CD14-positive monocyte (primary cell): ENCODE measurements at regions not wholly inside any gene's neighbourhood (a gene's known extent, or its start where the extent isn't known, plus 50 kb on each side); places are given as distances from the start of the nearest gene placed in this dataset.

Source experiments
- DNase-seq, 3 donors: peaks; one replicate each; pipeline ENCODE4 v3.0.0-alpha.2; 2011 to 2022
- H2AFZ ChIP-seq: 2 replicates; pipeline ENCODE4 v1.6.0; 2012; ENCODE audit warnings: mild to moderate bottlenecking, low read depth, low read length, inconsistent platforms; ENCODE audit not compliant: insufficient read depth, poor library complexity, severe bottlenecking
- H3K27ac ChIP-seq, 2 donors: 1 replicate in 1 of 2; 2 replicates in 1 of 2; pipeline ENCODE4 v1.5.1; 2012 to 2013; ENCODE audit warnings: low read length in 2 of 2, control low read depth in 1 of 2, inconsistent platforms in 1 of 2, low read depth in 1 of 2, mild to moderate bottlenecking in 1 of 2
- H3K27me3 ChIP-seq, 2 donors: one replicate each; pipeline versions ENCODE4 v1.6.0 to v1.6.1; 2011 to 2013; ENCODE audit warnings: low read length in 2 of 2; ENCODE audit not compliant: control insufficient read depth in 2 of 2, insufficient read depth in 2 of 2
- H3K36me3 ChIP-seq, 2 donors: replicated peaks in 1 of 2; 1 replicate in 1 of 2; 2 replicates in 1 of 2; pipeline versions ENCODE4 v1.5.1 to v1.6.1; 2012 to 2013; ENCODE audit warnings: low read length in 2 of 2, control low read depth in 1 of 2, inconsistent platforms in 1 of 2, mild to moderate bottlenecking in 1 of 2; ENCODE audit not compliant: insufficient read depth in 2 of 2, control insufficient read depth in 1 of 2
- H3K4me1 ChIP-seq, 2 donors: 1 replicate in 1 of 2; 2 replicates in 1 of 2; pipeline versions ENCODE4 v1.5.1 to v1.6.1; 2012 to 2013; ENCODE audit warnings: low read length in 2 of 2, control low read depth in 1 of 2, inconsistent platforms in 1 of 2, mild to moderate bottlenecking in 1 of 2, moderate library complexity in 1 of 2; ENCODE audit not compliant: insufficient read depth in 2 of 2, control insufficient read depth in 1 of 2
- H3K4me2 ChIP-seq: replicated peaks from 2 replicates; pipeline ENCODE3; 2012; ENCODE audit warnings: low read length, moderate library complexity, mild to moderate bottlenecking; ENCODE audit not compliant: poor library complexity, severe bottlenecking; ENCODE audit errors: extremely low read depth
- H3K4me3 ChIP-seq, 3 experiments: fragments of 200-600 bp in 1 of 3; sonication (generic) in 1 of 3; replicated peaks in 1 of 3; 1 replicate in 2 of 3; 2 replicates in 1 of 3; pipeline ENCODE4 v1.5.1; 2011 to 2013; ENCODE audit warnings: low read length in 3 of 3, mild to moderate bottlenecking in 3 of 3, control low read depth in 2 of 3, low read depth in 2 of 3, inconsistent platforms in 1 of 3, moderate library complexity in 1 of 3
- H3K79me2 ChIP-seq: 2 replicates; pipeline ENCODE4 v1.6.0; 2012; ENCODE audit warnings: mild to moderate bottlenecking, control low read depth, inconsistent platforms, low read length, moderate library complexity; ENCODE audit not compliant: insufficient read depth
- H3K9ac ChIP-seq: 2 replicates; pipeline ENCODE4 v1.6.0; 2017; ENCODE audit warnings: low read length, mild to moderate bottlenecking; ENCODE audit not compliant: insufficient read depth, poor library complexity, severe bottlenecking
- H3K9me3 ChIP-seq, 2 donors: replicated peaks in 1 of 2; 1 replicate in 1 of 2; 2 replicates in 1 of 2; pipeline versions ENCODE4 v1.5.1 to v1.6.1; 2012 to 2013; ENCODE audit warnings: low read length in 2 of 2, control low read depth in 1 of 2; ENCODE audit not compliant: control insufficient read depth in 1 of 2, insufficient read depth in 1 of 2
- H4K20me1 ChIP-seq: 2 replicates; pipeline ENCODE4 v1.6.0; 2012; ENCODE audit warnings: mild to moderate bottlenecking, low read length, control low read depth, moderate library complexity; ENCODE audit not compliant: insufficient read depth
- H3K27ac Mint-ChIP-seq, 7 donors: one replicate each; pipeline ENCODE4 v1.8.0; 2020; ENCODE audit warnings: mild to moderate bottlenecking in 7 of 7, mixed read lengths in 7 of 7, moderate library complexity in 6 of 7, inconsistent platforms in 2 of 7
- H3K27me3 Mint-ChIP-seq, 3 donors: one replicate each; pipeline ENCODE4 v1.8.0; 2021 to 2022; ENCODE audit warnings: low read depth in 3 of 3, mild to moderate bottlenecking in 3 of 3, mixed read lengths in 3 of 3, moderate library complexity in 3 of 3, inconsistent platforms in 1 of 3
- H3K36me3 Mint-ChIP-seq, 2 donors: one replicate each; pipeline ENCODE4 v1.8.0; 2020; ENCODE audit warnings: mixed read lengths in 2 of 2, inconsistent platforms in 1 of 2, mild to moderate bottlenecking in 1 of 2
- H3K4me1 Mint-ChIP-seq: one replicate; pipeline ENCODE4 v1.8.0; 2020; ENCODE audit warnings: mild to moderate bottlenecking, mixed read lengths
- H3K4me3 Mint-ChIP-seq, 2 donors: one replicate each; pipeline ENCODE4 v1.8.0; 2020; ENCODE audit warnings: mild to moderate bottlenecking in 2 of 2, mixed read lengths in 2 of 2, moderate library complexity in 1 of 2
- H3K9me3 Mint-ChIP-seq, 7 donors: one replicate each; pipeline ENCODE4 v1.8.0; 2020 to 2022; ENCODE audit warnings: mixed read lengths in 7 of 7, mild to moderate bottlenecking in 6 of 7, moderate library complexity in 6 of 7, inconsistent platforms in 2 of 7
- WGBS: methylation state at CpG from one replicate; pipeline ENCODE4 v1.1.5; 2013; ENCODE audit warnings: missing lambda C conversion rate; ENCODE audit not compliant: insufficient coverage; 5-methylcytosine and 5-hydroxymethylcytosine counted together
- intact Hi-C, 2 donors: fragments of 100-400 bp; cut with micrococcal nuclease; formaldehyde crosslinking; loops; one replicate each; pipeline versions ENCODE4 v1.15.0 to v1.15.1; 2023
- TF ChIP-seq, protein P1 (sequence below): fragments of 200-600 bp; IDR thresholded peaks from one replicate; pipeline ENCODE4 v1.8.0; 2022; ENCODE audit warnings: antibody characterized with exemption, mild to moderate bottlenecking

DNA sequence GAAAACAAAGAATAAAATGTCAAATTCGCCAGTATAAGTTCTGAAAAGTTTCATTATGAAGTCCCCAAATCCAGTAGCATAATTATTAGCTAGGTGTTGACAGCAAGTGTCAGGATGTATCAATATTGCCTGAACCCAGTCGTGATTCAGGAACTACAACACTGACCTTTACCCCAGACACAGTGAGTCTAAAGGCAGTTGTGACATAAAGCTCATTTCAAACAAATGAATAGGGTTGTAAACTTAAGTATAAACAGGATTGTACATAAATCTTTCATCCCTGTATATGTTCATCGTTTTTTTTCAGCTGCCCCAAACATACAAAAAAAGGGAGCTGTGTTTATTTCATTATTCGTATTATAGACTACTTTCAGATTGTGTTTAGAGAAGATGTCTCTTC is 385.7 kb downstream of the PLK2 start:
- peaks cover 0 to 5% (median 0%) of the 10 kb centered on the region in 7 donors for H3K9me3 Mint-ChIP-seq

DNA sequence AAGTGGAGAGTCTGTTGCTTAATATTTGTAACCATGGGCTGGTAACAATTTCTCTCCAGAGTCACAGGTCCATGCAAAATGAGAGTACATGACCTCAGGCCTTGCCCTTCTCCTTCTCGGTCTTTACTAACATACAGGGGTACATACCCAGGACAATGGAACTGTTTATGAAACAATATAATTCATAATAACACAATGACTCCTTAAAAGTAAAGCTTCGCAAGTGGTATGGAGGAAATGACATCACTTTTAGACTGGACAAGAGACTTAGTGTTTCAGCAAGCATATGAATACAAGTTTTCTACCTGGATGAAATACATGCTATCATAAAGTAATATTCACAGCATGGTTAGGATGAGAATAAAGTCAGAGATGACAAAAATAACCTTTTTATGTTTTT is 386.6 kb downstream of the PLK2 start:
- WGBS = no CpG with 5 or more reads among the region's 2 CpGs
- Mint-ChIP-seq H3K36me3 (no peaks in the 10 kb centered on the region), H3K27ac (no peak overlapping the region), H3K9me3 (peaks cover 0 to 12% (median 2%) of the 10 kb centered on the region in 7 donors), H3K4me3 (no peak overlapping the region), H3K4me1 (no peaks in the 10 kb centered on the region), H3K27me3 (no peaks in the 10 kb centered on the region)
- no peak overlapping the region for H3K9ac ChIP-seq
- no peaks in the 10 kb centered on the region for H3K27me3 ChIP-seq
- TF ChIP-seq, protein P1, sequence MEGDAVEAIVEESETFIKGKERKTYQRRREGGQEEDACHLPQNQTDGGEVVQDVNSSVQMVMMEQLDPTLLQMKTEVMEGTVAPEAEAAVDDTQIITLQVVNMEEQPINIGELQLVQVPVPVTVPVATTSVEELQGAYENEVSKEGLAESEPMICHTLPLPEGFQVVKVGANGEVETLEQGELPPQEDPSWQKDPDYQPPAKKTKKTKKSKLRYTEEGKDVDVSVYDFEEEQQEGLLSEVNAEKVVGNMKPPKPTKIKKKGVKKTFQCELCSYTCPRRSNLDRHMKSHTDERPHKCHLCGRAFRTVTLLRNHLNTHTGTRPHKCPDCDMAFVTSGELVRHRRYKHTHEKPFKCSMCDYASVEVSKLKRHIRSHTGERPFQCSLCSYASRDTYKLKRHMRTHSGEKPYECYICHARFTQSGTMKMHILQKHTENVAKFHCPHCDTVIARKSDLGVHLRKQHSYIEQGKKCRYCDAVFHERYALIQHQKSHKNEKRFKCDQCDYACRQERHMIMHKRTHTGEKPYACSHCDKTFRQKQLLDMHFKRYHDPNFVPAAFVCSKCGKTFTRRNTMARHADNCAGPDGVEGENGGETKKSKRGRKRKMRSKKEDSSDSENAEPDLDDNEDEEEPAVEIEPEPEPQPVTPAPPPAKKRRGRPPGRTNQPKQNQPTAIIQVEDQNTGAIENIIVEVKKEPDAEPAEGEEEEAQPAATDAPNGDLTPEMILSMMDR = no peak
- no peaks in the 10 kb centered on the region for H3K79me2 ChIP-seq
- H4K20me1 ChIP-seq = no peaks in the 10 kb centered on the region
- no peak overlapping the region for H3K27ac ChIP-seq
- H3K4me3 ChIP-seq = no peak overlapping the region
- peaks cover 0 to 11% of the 10 kb centered on the region in 2 donors for H3K9me3 ChIP-seq
- no peak for DNase-seq
- no peaks in the 10 kb centered on the region for H3K4me1 ChIP-seq
- intact Hi-C loops = no loop called here
- no peak overlapping the region for H2AFZ ChIP-seq
- no peaks in the 10 kb centered on the region for H3K36me3 ChIP-seq
- H3K4me2 ChIP-seq = no peak overlapping the region

More for the DNA sequence above, 385.7 kb downstream of the PLK2 start:
- intact Hi-C loops = no loop called here
- Mint-ChIP-seq H3K4me3 (no peak overlapping the region), H3K4me1 (no peaks in the 10 kb centered on the region), H3K27ac (no peak overlapping the region), H3K27me3 (no peaks in the 10 kb centered on the region), H3K36me3 (no peaks in the 10 kb centered on the region)
- Histone ChIP-seq H2AFZ (no peak overlapping the region), H3K79me2 (no peaks in the 10 kb centered on the region), H3K4me2 (no peak overlapping the region), H3K9me3 (peaks cover 0 to 3% of the 10 kb centered on the region in 2 donors), H3K4me3 (no peak overlapping the region), H3K27me3 (no peaks in the 10 kb centered on the region), H3K4me1 (no peaks in the 10 kb centered on the region), H3K9ac (no peak overlapping the region), H3K27ac (no peak overlapping the region), H4K20me1 (no peaks in the 10 kb centered on the region), H3K36me3 (no peaks in the 10 kb centered on the region)
- TF ChIP-seq, protein P1 = no peak
- WGBS = no CpG with 5 or more reads among the region's 4 CpGs
- DNase-seq = no peak
